SK-N-SH (cell line): ENCODE measurements at regions not wholly inside any gene's neighbourhood (a gene's known extent, or its start where the extent isn't known, plus 50 kb on each side); places are given as distances from the start of the nearest gene placed in this dataset.

Source experiments
- CTCF ChIA-PET: fragments of 300-600, 350-600 bp; formaldehyde crosslinking; extraction: SDS; loops from one replicate; lab custom pipeline; 2021; lab: Yijun Ruan, JAX
- POLR2A ChIA-PET: fragments of 350-600 bp; sonication (Branson Sonifier 250); formaldehyde crosslinking; extraction: SDS; loops from one replicate; lab custom pipeline; 2020; ENCODE audit warnings: antibody characterized with exemption, inconsistent platforms; lab: Yijun Ruan, JAX
- DNase-seq: peaks from one replicate; pipeline ENCODE4 v3.0.0; 2012
- H2AFZ ChIP-seq: fragments of 200-600 bp; sonication (generic); 2 replicates; pipeline ENCODE4 v1.8.1; 2016; ENCODE audit warnings: antibody characterized with exemption, mild to moderate bottlenecking, low read depth
- H3F3A ChIP-seq: fragments of 200-600 bp; sonication (generic); replicated peaks from 2 replicates; pipeline ENCODE3; 2016; ENCODE audit warnings: antibody characterized with exemption, mild to moderate bottlenecking; ENCODE audit not compliant: insufficient read depth
- H3K27ac ChIP-seq, 2 experiments: fragments of 200-500 bp in 1 of 2; fragments of 200-600 bp in 1 of 2; sonication (Bioruptor generic) in 1 of 2; sonication (generic), shearing (Covaris generic) in 1 of 2; 2 replicates each; pipeline versions ENCODE4 v1.5.1 to v1.6.1; 2014 to 2016; ENCODE audit warnings: low read depth in 2 of 2, inconsistent platforms in 1 of 2, low read length in 1 of 2, mild to moderate bottlenecking in 1 of 2, mixed read lengths in 1 of 2
- H3K27me3 ChIP-seq: fragments of 200-600 bp; sonication (generic), shearing (Covaris generic); 2 replicates; pipeline ENCODE4 v1.6.1; 2016; ENCODE audit warnings: mixed run types; ENCODE audit not compliant: insufficient read depth
- H3K36me3 ChIP-seq, 2 experiments: fragments of 200-500 bp in 1 of 2; fragments of 200-600 bp in 1 of 2; sonication (Bioruptor generic) in 1 of 2; sonication (generic) in 1 of 2; replicated peaks in 1 of 2; 2 replicates each; pipeline versions ENCODE3 to v1.5.1; 2014 to 2016; ENCODE audit warnings: low read length in 1 of 2, mild to moderate bottlenecking in 1 of 2; ENCODE audit not compliant: insufficient read depth in 2 of 2, control insufficient read depth in 1 of 2
- H3K4me1 ChIP-seq, 2 experiments: fragments of 200-500 bp in 1 of 2; fragments of 200-600 bp in 1 of 2; sonication (Bioruptor generic) in 1 of 2; sonication (generic), shearing (Covaris generic) in 1 of 2; 2 replicates each; pipeline versions ENCODE4 v1.5.1 to v1.6.1; 2014 to 2016; ENCODE audit warnings: low read depth in 1 of 2, low read length in 1 of 2, mixed run types in 1 of 2; ENCODE audit not compliant: insufficient read depth in 2 of 2, control insufficient read depth in 1 of 2
- H3K4me2 ChIP-seq: fragments of 200-600 bp; sonication (generic), shearing (Covaris generic); 2 replicates; pipeline ENCODE4 v1.6.1; 2017; ENCODE audit warnings: mixed run types
- H3K4me3 ChIP-seq, 2 experiments: fragments of 200-500 bp in 1 of 2; fragments of 200-600 bp in 1 of 2; sonication (Bioruptor generic) in 1 of 2; sonication (generic), shearing (Covaris generic) in 1 of 2; 2 replicates each; pipeline versions ENCODE4 v1.5.1 to v1.8.1; 2014 to 2016; ENCODE audit warnings: low read depth in 2 of 2, inconsistent platforms in 1 of 2, low read length in 1 of 2, mild to moderate bottlenecking in 1 of 2, mixed read lengths in 1 of 2, moderate library complexity in 1 of 2
- H3K79me2 ChIP-seq: fragments of 200-600 bp; sonication (generic); 2 replicates; pipeline ENCODE4 v1.8.1; 2017; ENCODE audit warnings: mild to moderate bottlenecking; ENCODE audit not compliant: insufficient read depth
- H3K9ac ChIP-seq: fragments of 200-600 bp; sonication (generic); 2 replicates; pipeline ENCODE4 v1.6.1; 2017; ENCODE audit warnings: mixed run types
- H3K9me2 ChIP-seq: fragments of 200-600 bp; sonication (generic); 2 replicates; pipeline ENCODE4 v1.6.1; 2017; ENCODE audit warnings: mixed run types
- H3K9me3 ChIP-seq: fragments of 200-600 bp; sonication (generic); 2 replicates; pipeline ENCODE4 v1.6.1; 2017; ENCODE audit warnings: mixed run types, mild to moderate bottlenecking, moderate library complexity
- H4K20me1 ChIP-seq: fragments of 200-600 bp; sonication (generic); 2 replicates; pipeline ENCODE4 v1.6.1; 2017; ENCODE audit warnings: mild to moderate bottlenecking, mixed run types; ENCODE audit not compliant: insufficient read depth
- ELF1 ChIP-seq: IDR thresholded peaks from 2 replicates; pipeline ENCODE4 v1.4.0; 2012
- EP300 ChIP-seq, 2 experiments: IDR thresholded peaks; 2 replicates each; pipeline versions ENCODE4 v1.4.0 to v1.6.1; 2012; ENCODE audit warnings: borderline replicate concordance in 1 of 2, low read depth in 1 of 2, low read length in 1 of 2
- FOSL2 ChIP-seq: IDR thresholded peaks from 2 replicates; pipeline ENCODE4 v1.4.0; 2012; ENCODE audit warnings: low read depth, mild to moderate bottlenecking, moderate library complexity, borderline replicate concordance
- FOXJ3 ChIP-seq: sonication (generic); formaldehyde crosslinking; IDR thresholded peaks from 2 replicates; pipeline ENCODE4 v1.5.1; 2020; ENCODE audit warnings: mild to moderate bottlenecking, missing genetic modification reagents
- GABPA ChIP-seq: IDR thresholded peaks from 2 replicates; pipeline ENCODE4 v1.4.0; 2012; ENCODE audit warnings: low read depth, mild to moderate bottlenecking
- JUND ChIP-seq: IDR thresholded peaks from 2 replicates; pipeline ENCODE4 v1.4.0; 2012
- MEF2A ChIP-seq: IDR thresholded peaks from 2 replicates; pipeline ENCODE4 v1.4.0; 2012; ENCODE audit warnings: low read depth, borderline replicate concordance
- MXI1 ChIP-seq: IDR thresholded peaks from 2 replicates; pipeline ENCODE4 v1.6.1; 2012; ENCODE audit warnings: mild to moderate bottlenecking, low read depth, low read length, improper control_type of control experiment
- NFIC ChIP-seq: IDR thresholded peaks from 2 replicates; pipeline ENCODE4 v1.4.0; 2012; ENCODE audit warnings: borderline replicate concordance
- POLR2AphosphoS5 ChIP-seq: IDR thresholded peaks from 2 replicates; pipeline ENCODE4 v1.6.1; 2012; ENCODE audit warnings: low read depth, low read length
- RCOR1 ChIP-seq: fragments of 150-350 bp; IDR thresholded peaks from 2 replicates; pipeline ENCODE4 v1.6.1; 2017; ENCODE audit warnings: antibody characterized with exemption, low read length
- RFX5 ChIP-seq: IDR thresholded peaks from 2 replicates; pipeline ENCODE4 v1.6.1; 2012; ENCODE audit warnings: mild to moderate bottlenecking, improper control_type of control experiment, low read length
- RXRA ChIP-seq: IDR thresholded peaks from 2 replicates; pipeline ENCODE4 v1.4.0; 2012; ENCODE audit warnings: low read depth, mild to moderate bottlenecking, borderline replicate concordance
- SMC3 ChIP-seq: IDR thresholded peaks from 2 replicates; pipeline ENCODE4 v1.6.1; 2012; ENCODE audit warnings: low read depth, low read length, improper control_type of control experiment
- TAF1 ChIP-seq: IDR thresholded peaks from 2 replicates; pipeline ENCODE4 v1.6.1; 2012; ENCODE audit warnings: low read depth, mild to moderate bottlenecking, low read length, moderate library complexity, borderline replicate concordance
- TCF12 ChIP-seq: IDR thresholded peaks from 2 replicates; pipeline ENCODE4 v1.4.0; 2012
- YY1 ChIP-seq: IDR thresholded peaks from 2 replicates; pipeline ENCODE4 v1.4.0; 2012; ENCODE audit warnings: low read depth, mild to moderate bottlenecking
- WGBS: methylation state at CpG from one replicate; pipeline ENCODE4 v1.1.6; 2017; ENCODE audit warnings: low lambda C conversion rate; 5-methylcytosine and 5-hydroxymethylcytosine counted together
- TF ChIP-seq, protein P1 (sequence below): IDR thresholded peaks from 2 replicates; pipeline ENCODE4 v1.4.0; 2012; ENCODE audit warnings: low read depth, borderline replicate concordance
- TF ChIP-seq, protein P2 (sequence below): IDR thresholded peaks from 2 replicates; pipeline ENCODE4 v1.4.0; 2012; ENCODE audit warnings: low read depth, borderline replicate concordance
- TF ChIP-seq, protein P3 (sequence below): fragments of 150-350 bp; IDR thresholded peaks from 2 replicates; pipeline ENCODE4 v1.6.1; 2017; ENCODE audit warnings: antibody characterized with exemption, low read length, low read depth, borderline replicate concordance
- TF ChIP-seq, protein P4 (sequence below): IDR thresholded peaks from 2 replicates; pipeline ENCODE4 v1.4.0; 2012; ENCODE audit warnings: low read depth
- TF ChIP-seq, protein P5 (sequence below): IDR thresholded peaks from 2 replicates; pipeline ENCODE4 v1.6.1; 2012; ENCODE audit warnings: mild to moderate bottlenecking, low read depth, low read length, moderate library complexity

DNA sequence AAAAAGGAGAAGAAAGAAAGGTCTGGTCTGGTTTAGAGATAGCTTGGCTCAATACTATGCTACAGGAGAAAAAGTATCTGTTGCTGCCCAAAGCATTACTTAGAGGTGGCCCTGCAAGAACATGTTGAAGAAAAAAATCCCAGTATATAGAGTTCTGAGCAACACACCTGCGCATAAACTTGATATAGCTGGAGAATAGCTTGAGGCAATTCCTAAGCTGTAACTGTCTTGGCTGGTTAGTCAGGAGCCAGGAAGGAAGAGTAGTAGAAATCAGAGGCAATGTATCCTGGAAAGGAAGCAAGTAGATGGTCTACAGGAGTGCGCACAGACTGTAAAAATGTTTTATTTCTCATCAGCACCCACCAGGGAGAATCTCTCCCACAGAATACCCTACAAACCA is 209.7 kb downstream of the SLITRK1 start:
- Histone ChIP-seq H3K27ac (no peak overlapping the region), H2AFZ (no peak overlapping the region)
- CTCF ChIA-PET, result no interaction called here
- 27% methylated on average over 2 of the region's 2 CpGs for WGBS
- TF ChIP-seq, protein P1, sequence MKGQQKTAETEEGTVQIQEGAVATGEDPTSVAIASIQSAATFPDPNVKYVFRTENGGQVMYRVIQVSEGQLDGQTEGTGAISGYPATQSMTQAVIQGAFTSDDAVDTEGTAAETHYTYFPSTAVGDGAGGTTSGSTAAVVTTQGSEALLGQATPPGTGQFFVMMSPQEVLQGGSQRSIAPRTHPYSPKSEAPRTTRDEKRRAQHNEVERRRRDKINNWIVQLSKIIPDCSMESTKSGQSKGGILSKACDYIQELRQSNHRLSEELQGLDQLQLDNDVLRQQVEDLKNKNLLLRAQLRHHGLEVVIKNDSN, result no peak
- no peak for TF ChIP-seq FOSL2
- TF ChIP-seq, protein P2, sequence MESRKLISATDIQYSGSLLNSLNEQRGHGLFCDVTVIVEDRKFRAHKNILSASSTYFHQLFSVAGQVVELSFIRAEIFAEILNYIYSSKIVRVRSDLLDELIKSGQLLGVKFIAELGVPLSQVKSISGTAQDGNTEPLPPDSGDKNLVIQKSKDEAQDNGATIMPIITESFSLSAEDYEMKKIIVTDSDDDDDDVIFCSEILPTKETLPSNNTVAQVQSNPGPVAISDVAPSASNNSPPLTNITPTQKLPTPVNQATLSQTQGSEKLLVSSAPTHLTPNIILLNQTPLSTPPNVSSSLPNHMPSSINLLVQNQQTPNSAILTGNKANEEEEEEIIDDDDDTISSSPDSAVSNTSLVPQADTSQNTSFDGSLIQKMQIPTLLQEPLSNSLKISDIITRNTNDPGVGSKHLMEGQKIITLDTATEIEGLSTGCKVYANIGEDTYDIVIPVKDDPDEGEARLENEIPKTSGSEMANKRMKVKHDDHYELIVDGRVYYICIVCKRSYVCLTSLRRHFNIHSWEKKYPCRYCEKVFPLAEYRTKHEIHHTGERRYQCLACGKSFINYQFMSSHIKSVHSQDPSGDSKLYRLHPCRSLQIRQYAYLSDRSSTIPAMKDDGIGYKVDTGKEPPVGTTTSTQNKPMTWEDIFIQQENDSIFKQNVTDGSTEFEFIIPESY, result no peak
- TF ChIP-seq, protein P3, sequence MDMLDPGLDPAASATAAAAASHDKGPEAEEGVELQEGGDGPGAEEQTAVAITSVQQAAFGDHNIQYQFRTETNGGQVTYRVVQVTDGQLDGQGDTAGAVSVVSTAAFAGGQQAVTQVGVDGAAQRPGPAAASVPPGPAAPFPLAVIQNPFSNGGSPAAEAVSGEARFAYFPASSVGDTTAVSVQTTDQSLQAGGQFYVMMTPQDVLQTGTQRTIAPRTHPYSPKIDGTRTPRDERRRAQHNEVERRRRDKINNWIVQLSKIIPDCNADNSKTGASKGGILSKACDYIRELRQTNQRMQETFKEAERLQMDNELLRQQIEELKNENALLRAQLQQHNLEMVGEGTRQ, result no peak
- TF ChIP-seq NFIC, result no peak
- no peak for TF ChIP-seq POLR2AphosphoS5
- no peak for TF ChIP-seq ELF1
- no peak for TF ChIP-seq MXI1
- no peak for TF ChIP-seq MEF2A
- no peak for TF ChIP-seq GABPA
- TF ChIP-seq RXRA, result no peak
- no peak for TF ChIP-seq JUND
- TF ChIP-seq TCF12, result no peak
- no peak for TF ChIP-seq RFX5
- TF ChIP-seq RCOR1, result no peak
- no peak for TF ChIP-seq SMC3
- no peak for TF ChIP-seq TAF1
- TF ChIP-seq YY1, result no peak
- TF ChIP-seq, all 33 proteins: peak for 0
- no peak for DNase-seq
- POLR2A ChIA-PET, result no interaction called here
- Histone ChIP-seq H3K4me3 (no peak overlapping the region), H3K9ac (no peak overlapping the region), H3F3A (no peaks in the 10 kb centered on the region), H3K79me2 (no peaks in the 10 kb centered on the region), H3K4me1 (no peaks in the 10 kb centered on the region), H3K27me3 (no peaks in the 10 kb centered on the region; the same call in 1 of the 2 replicates), H3K36me3 (no peaks in the 10 kb centered on the region), H4K20me1 (no peaks in the 10 kb centered on the region), H3K9me2 (no peaks in the 10 kb centered on the region), H3K4me2 (no peak overlapping the region), H3K9me3 (no peaks in the 10 kb centered on the region)

DNA sequence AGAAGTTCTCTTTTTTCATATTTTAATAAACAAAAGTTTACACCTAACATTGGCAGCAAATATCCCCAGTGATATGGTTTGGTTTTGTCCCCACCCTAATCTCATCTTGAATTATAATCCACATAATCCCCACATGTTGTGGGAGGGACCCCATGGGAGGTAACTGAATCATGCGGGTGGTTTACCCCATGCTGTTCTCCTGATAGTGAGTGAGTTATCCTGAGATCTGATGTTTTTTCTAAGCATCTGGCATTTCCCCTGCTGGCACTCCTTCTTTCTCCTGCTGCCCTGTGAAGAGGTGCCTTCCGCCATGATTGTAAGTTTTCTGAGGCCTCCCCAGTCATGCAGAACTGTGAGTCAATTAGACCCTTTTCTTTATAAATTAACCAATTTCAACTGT is 214.7 kb downstream of the SLITRK1 start:
- ChIA-PET POLR2A (no interaction called here), CTCF (no interaction called here)
- Histone ChIP-seq H3K9ac (no peak overlapping the region), H3F3A (no peaks in the 10 kb centered on the region), H3K27me3 (no peaks in the 10 kb centered on the region), H3K79me2 (no peaks in the 10 kb centered on the region), H2AFZ (no peak overlapping the region), H3K4me3 (no peak overlapping the region), H3K9me3 (no peaks in the 10 kb centered on the region), H3K9me2 (no peaks in the 10 kb centered on the region), H3K36me3 (no peaks in the 10 kb centered on the region), H4K20me1 (no peaks in the 10 kb centered on the region), H3K4me1 (no peaks in the 10 kb centered on the region), H3K27ac (no peak overlapping the region), H3K4me2 (no peak overlapping the region)
- 61% methylated on average over 2 of the region's 2 CpGs for WGBS
- no peak for DNase-seq
- TF ChIP-seq, protein P4, sequence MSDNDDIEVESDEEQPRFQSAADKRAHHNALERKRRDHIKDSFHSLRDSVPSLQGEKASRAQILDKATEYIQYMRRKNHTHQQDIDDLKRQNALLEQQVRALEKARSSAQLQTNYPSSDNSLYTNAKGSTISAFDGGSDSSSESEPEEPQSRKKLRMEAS, result no peak
- no peak for TF ChIP-seq FOXJ3
- TF ChIP-seq FOSL2, result no peak
- no peak for TF ChIP-seq RFX5
- no peak for TF ChIP-seq RXRA
- TF ChIP-seq, protein P5, sequence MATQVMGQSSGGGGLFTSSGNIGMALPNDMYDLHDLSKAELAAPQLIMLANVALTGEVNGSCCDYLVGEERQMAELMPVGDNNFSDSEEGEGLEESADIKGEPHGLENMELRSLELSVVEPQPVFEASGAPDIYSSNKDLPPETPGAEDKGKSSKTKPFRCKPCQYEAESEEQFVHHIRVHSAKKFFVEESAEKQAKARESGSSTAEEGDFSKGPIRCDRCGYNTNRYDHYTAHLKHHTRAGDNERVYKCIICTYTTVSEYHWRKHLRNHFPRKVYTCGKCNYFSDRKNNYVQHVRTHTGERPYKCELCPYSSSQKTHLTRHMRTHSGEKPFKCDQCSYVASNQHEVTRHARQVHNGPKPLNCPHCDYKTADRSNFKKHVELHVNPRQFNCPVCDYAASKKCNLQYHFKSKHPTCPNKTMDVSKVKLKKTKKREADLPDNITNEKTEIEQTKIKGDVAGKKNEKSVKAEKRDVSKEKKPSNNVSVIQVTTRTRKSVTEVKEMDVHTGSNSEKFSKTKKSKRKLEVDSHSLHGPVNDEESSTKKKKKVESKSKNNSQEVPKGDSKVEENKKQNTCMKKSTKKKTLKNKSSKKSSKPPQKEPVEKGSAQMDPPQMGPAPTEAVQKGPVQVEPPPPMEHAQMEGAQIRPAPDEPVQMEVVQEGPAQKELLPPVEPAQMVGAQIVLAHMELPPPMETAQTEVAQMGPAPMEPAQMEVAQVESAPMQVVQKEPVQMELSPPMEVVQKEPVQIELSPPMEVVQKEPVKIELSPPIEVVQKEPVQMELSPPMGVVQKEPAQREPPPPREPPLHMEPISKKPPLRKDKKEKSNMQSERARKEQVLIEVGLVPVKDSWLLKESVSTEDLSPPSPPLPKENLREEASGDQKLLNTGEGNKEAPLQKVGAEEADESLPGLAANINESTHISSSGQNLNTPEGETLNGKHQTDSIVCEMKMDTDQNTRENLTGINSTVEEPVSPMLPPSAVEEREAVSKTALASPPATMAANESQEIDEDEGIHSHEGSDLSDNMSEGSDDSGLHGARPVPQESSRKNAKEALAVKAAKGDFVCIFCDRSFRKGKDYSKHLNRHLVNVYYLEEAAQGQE, result no peak
- TF ChIP-seq POLR2AphosphoS5, result no peak
- no peak for TF ChIP-seq TCF12
- no peak for TF ChIP-seq EP300 (IDR thresholded peaks at IDR 0.05; ENCODE audit: borderline replicate concordance in 1 of 2, low read depth in 1 of 2, low read length in 1 of 2)
- no peak for TF ChIP-seq GABPA
- no peak for TF ChIP-seq MEF2A
